ENCODE measurements at regions not wholly inside any gene's neighbourhood (a gene's known extent, or its start where the extent isn't known, plus 50 kb on each side); places are given as distances from the start of the nearest gene placed in this dataset.

- TF ChIP-seq CTCF (IDR thresholded peaks at IDR 0.05) (no peak), POLR2A (IDR thresholded peaks at IDR 0.05) (no peak)
These were observed 127.9 kb upstream of the PPP3CA start for GRCh38 chr4:101475246-101475645.

Data from vagina (tissue), 2 donors.